IMR-90 (cell line): ENCODE measurements at regions not wholly inside any gene's neighbourhood (a gene's known extent, or its start where the extent isn't known, plus 50 kb on each side); places are given as distances from the start of the nearest gene placed in this dataset.

Experiments used
- ATAC-seq: fragments of 200-7000 bp; cut with Tn5 transposase; 2 replicates; pipeline ENCODE4 v1.9.1; 2020; ENCODE audit warnings: low read depth, mild to moderate bottlenecking, moderate library complexity
- BruUV-seq: library from RNA; stranded (reverse); fragments of 400-500 nt; replicated peaks from 2 replicates; lab custom pipeline; 2021; lab: Mats Ljungman, UMichigan
- CTCF ChIA-PET: fragments of 300-600 bp; formaldehyde crosslinking; extraction: SDS; loops from one replicate; lab custom pipeline; 2021; ENCODE audit warnings: antibody characterized with exemption; lab: Yijun Ruan, JAX
- POLR2A ChIA-PET: fragments of 300-600 bp; sonication (Branson Sonifier 250); formaldehyde crosslinking; loops from one replicate; lab custom pipeline; 2022; ENCODE audit warnings: antibody characterized with exemption; ENCODE audit not compliant: unreplicated experiment; lab: Charles Lee
- DNase-seq: peaks from one replicate; pipeline ENCODE4 v3.0.0; 2013
- H2AFZ ChIP-seq: replicated peaks from 2 replicates; pipeline ENCODE3; 2013; ENCODE audit warnings: low read length, mild to moderate bottlenecking; ENCODE audit not compliant: poor library complexity
- H2AK5ac ChIP-seq: 2 replicates; pipeline ENCODE4 v1.6.1; 2013; ENCODE audit warnings: low read depth, low read length, inconsistent platforms
- H2AK9ac ChIP-seq: replicated peaks from 2 replicates; pipeline ENCODE3; 2013; ENCODE audit warnings: mild to moderate bottlenecking, low read depth, low read length, moderate library complexity; ENCODE audit not compliant: poor library complexity
- H2BK120ac ChIP-seq: 2 replicates; pipeline ENCODE4 v1.6.1; 2013; ENCODE audit warnings: low read depth, low read length, inconsistent platforms
- H2BK15ac ChIP-seq: 3 replicates; pipeline ENCODE4 v1.6.1; 2013; ENCODE audit warnings: low read depth, low read length, inconsistent platforms
- H2BK20ac ChIP-seq: 2 replicates; pipeline ENCODE4 v1.6.1; 2013; ENCODE audit warnings: low read depth, mild to moderate bottlenecking, inconsistent platforms, low read length, moderate library complexity
- H2BK5ac ChIP-seq: 2 replicates; pipeline ENCODE4 v1.6.1; 2013; ENCODE audit warnings: mild to moderate bottlenecking, low read depth, low read length, inconsistent platforms; ENCODE audit not compliant: poor library complexity, severe bottlenecking
- H3K14ac ChIP-seq: replicated peaks from 2 replicates; pipeline ENCODE4 v1.6.1; 2013; ENCODE audit warnings: low read depth, low read length, inconsistent platforms
- H3K18ac ChIP-seq: 2 replicates; pipeline ENCODE4 v1.6.1; 2013; ENCODE audit warnings: low read depth, low read length, control low read depth
- H3K23ac ChIP-seq: 2 replicates; pipeline ENCODE4 v1.6.1; 2013; ENCODE audit warnings: low read depth, low read length, inconsistent platforms
- H3K27ac ChIP-seq: 2 replicates; pipeline ENCODE4 v1.5.1; 2013; ENCODE audit warnings: mild to moderate bottlenecking, control low read depth, low read length; ENCODE audit not compliant: insufficient read depth
- H3K27me3 ChIP-seq: 2 replicates; pipeline ENCODE4 v1.6.1; 2013; ENCODE audit warnings: low read length; ENCODE audit not compliant: control insufficient read depth, insufficient read depth
- H3K36me3 ChIP-seq: 2 replicates; pipeline ENCODE4 v1.6.1; 2013; ENCODE audit warnings: low read length, mixed read lengths; ENCODE audit not compliant: control insufficient read depth, insufficient read depth
- H3K4ac ChIP-seq: 2 replicates; pipeline ENCODE4 v1.6.1; 2013; ENCODE audit warnings: low read depth, low read length, inconsistent platforms
- H3K4me1 ChIP-seq: 2 replicates; pipeline ENCODE4 v1.6.1; 2013; ENCODE audit warnings: low read length, mixed read lengths; ENCODE audit not compliant: control insufficient read depth, insufficient read depth
- H3K4me2 ChIP-seq: 2 replicates; pipeline ENCODE4 v1.6.1; 2013; ENCODE audit warnings: low read depth, mild to moderate bottlenecking, control low read depth, low read length, moderate library complexity
- H3K4me3 ChIP-seq: 2 replicates; pipeline ENCODE4 v1.5.1; 2013; ENCODE audit warnings: low read depth, mild to moderate bottlenecking, control low read depth, low read length, moderate library complexity; ENCODE audit not compliant: insufficient read depth
- H3K56ac ChIP-seq: 2 replicates; pipeline ENCODE4 v1.6.1; 2013; ENCODE audit warnings: low read length, inconsistent platforms; ENCODE audit not compliant: insufficient read depth; ENCODE audit errors: extremely low read depth
- H3K79me1 ChIP-seq, 2 experiments: 2 replicates each; pipeline ENCODE4 v1.6.1; 2013; ENCODE audit warnings: low read length in 2 of 2, inconsistent platforms in 1 of 2, low read depth in 1 of 2
- H3K9ac ChIP-seq: 2 replicates; pipeline ENCODE4 v1.6.1; 2013; ENCODE audit warnings: low read depth, low read length, control low read depth
- H3K9me1 ChIP-seq: 2 replicates; pipeline ENCODE4 v1.6.1; 2013; ENCODE audit warnings: low read length, inconsistent platforms; ENCODE audit not compliant: insufficient read depth
- H3K9me3 ChIP-seq: 2 replicates; pipeline ENCODE4 v1.6.1; 2013; ENCODE audit warnings: low read length; ENCODE audit not compliant: control insufficient read depth, insufficient read depth
- H4K20me1 ChIP-seq: 2 replicates; pipeline ENCODE4 v1.6.1; 2013; ENCODE audit warnings: low read length, inconsistent platforms; ENCODE audit not compliant: insufficient read depth
- H4K5ac ChIP-seq: 2 replicates; pipeline ENCODE4 v1.6.1; 2013; ENCODE audit warnings: mild to moderate bottlenecking, low read depth, low read length, control low read depth
- H4K8ac ChIP-seq, 2 experiments: 2 replicates each; pipeline ENCODE4 v1.6.1; 2013; ENCODE audit warnings: low read depth in 2 of 2, low read length in 2 of 2, control low read depth in 1 of 2, inconsistent platforms in 1 of 2
- H4K91ac ChIP-seq: 2 replicates; pipeline ENCODE4 v1.6.1; 2013; ENCODE audit warnings: low read depth, low read length, inconsistent platforms; ENCODE audit not compliant: insufficient read depth
- CEBPB ChIP-seq: IDR thresholded peaks from 2 replicates; pipeline ENCODE4 v1.6.1; 2012; ENCODE audit warnings: low read depth, low read length, improper control_type of control experiment
- MAFK ChIP-seq: IDR thresholded peaks from 2 replicates; pipeline ENCODE4 v1.6.1; 2012; ENCODE audit warnings: low read depth, low read length, improper control_type of control experiment
- MAZ ChIP-seq: IDR thresholded peaks from 2 replicates; pipeline ENCODE4 v1.6.1; 2012; ENCODE audit warnings: low read depth, mild to moderate bottlenecking, low read length, improper control_type of control experiment, moderate library complexity, borderline replicate concordance
- RFX5 ChIP-seq: IDR thresholded peaks from 2 replicates; pipeline ENCODE4 v1.8.0; 2012; ENCODE audit warnings: low read depth, mild to moderate bottlenecking, low read length, moderate library complexity
- SMC3 ChIP-seq: fragments of 150-350 bp; IDR thresholded peaks from 2 replicates; pipeline ENCODE4 v1.6.1; 2016; ENCODE audit warnings: low read depth, mild to moderate bottlenecking, antibody characterized with exemption, low read length, moderate library complexity
- WGBS, 2 experiments: methylation state at CpG; one replicate each; pipeline versions ENCODE4 v1.1.5 to v1.1.7; 2013; ENCODE audit warnings: missing lambda C conversion rate in 2 of 2; ENCODE audit not compliant: insufficient read length in 1 of 2; ENCODE audit errors: extremely low coverage in 2 of 2; 5-methylcytosine and 5-hydroxymethylcytosine counted together
- dilution Hi-C: fragments of 300-500 bp; cut with HindIII; formaldehyde crosslinking; loops from one replicate; pipeline ENCODE4 v1.14.3; 2018; ENCODE audit warnings: low sequenced_read_pairs; ENCODE audit not compliant: unreplicated experiment
- in situ Hi-C: fragments of 300-500 bp; cut with MboI; formaldehyde crosslinking; loops from 3 replicates; pipeline ENCODE4 v1.14.3; 2019; ENCODE audit warnings: low sequenced_read_pairs, inconsistent platforms, mixed read lengths
- intact Hi-C: fragments of 100-400 bp; cut with micrococcal nuclease; formaldehyde crosslinking; loops from 2 replicates; pipeline ENCODE4 v1.10.0; 2022
- TF ChIP-seq, protein P1 (sequence below): conservative IDR thresholded peaks from 2 replicates; pipeline ENCODE4 v1.5.1; 2012; ENCODE audit warnings: mild to moderate bottlenecking, low read depth, low read length, improper control_type of control experiment

DNA sequence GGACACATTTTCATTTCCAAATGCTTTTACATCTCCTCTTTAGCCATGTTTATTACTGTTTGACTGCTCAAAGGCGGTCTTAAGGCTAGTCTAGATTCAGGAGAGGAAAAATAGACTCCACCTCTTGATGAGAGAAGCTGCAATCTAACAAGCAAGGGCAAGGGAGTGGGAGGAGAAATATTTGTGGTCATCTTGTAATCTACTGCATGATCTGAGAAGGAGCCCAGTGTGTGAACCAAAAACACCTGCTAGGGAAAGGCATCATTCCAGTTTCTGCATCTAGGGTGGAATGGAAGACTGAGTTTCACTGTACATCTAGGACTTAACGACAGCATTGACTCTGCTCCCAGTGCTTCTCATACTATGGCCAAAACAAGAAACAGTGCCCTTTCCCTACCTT, 232.2 kb upstream of the HS3ST3A1 start:
- no peak overlapping the region for H4K91ac ChIP-seq
- in situ Hi-C loops (no loop called here), intact Hi-C loops (no loop called here), dilution Hi-C loops (no loop called here)
- H3K4me2 ChIP-seq = no peak overlapping the region
- no peaks in the 10 kb centered on the region for H3K9me3 ChIP-seq
- no CpG with 5 or more reads among the region's 2 CpGs for WGBS, 2 experiments
- no peaks in the 10 kb centered on the region for H3K4me1 ChIP-seq
- DNase-seq (peak; percentile 4), ATAC-seq (no peak)
- ChIA-PET POLR2A (no interaction called here), CTCF (no interaction called here)
- H4K20me1 ChIP-seq = no peaks in the 10 kb centered on the region
- H2BK120ac ChIP-seq = no peak overlapping the region
- H3K56ac ChIP-seq = no peak overlapping the region
- H2BK20ac ChIP-seq = no peak overlapping the region
- H3K23ac ChIP-seq = no peak overlapping the region
- TF ChIP-seq MAFK (no peak), SMC3 (no peak), RFX5 (no peak), MAZ (no peak), CEBPB (no peak)
- TF ChIP-seq, protein P1, sequence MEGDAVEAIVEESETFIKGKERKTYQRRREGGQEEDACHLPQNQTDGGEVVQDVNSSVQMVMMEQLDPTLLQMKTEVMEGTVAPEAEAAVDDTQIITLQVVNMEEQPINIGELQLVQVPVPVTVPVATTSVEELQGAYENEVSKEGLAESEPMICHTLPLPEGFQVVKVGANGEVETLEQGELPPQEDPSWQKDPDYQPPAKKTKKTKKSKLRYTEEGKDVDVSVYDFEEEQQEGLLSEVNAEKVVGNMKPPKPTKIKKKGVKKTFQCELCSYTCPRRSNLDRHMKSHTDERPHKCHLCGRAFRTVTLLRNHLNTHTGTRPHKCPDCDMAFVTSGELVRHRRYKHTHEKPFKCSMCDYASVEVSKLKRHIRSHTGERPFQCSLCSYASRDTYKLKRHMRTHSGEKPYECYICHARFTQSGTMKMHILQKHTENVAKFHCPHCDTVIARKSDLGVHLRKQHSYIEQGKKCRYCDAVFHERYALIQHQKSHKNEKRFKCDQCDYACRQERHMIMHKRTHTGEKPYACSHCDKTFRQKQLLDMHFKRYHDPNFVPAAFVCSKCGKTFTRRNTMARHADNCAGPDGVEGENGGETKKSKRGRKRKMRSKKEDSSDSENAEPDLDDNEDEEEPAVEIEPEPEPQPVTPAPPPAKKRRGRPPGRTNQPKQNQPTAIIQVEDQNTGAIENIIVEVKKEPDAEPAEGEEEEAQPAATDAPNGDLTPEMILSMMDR = no peak
- no peak overlapping the region for H4K5ac ChIP-seq
- H3K9me1 ChIP-seq = no peaks in the 10 kb centered on the region
- H3K4me3 ChIP-seq = no peak overlapping the region
- no peak overlapping the region for H2BK5ac ChIP-seq
- H2BK15ac ChIP-seq = no peak overlapping the region
- H3K27me3 ChIP-seq = no peaks in the 10 kb centered on the region; the same call in 1 of the 2 replicates
- H3K14ac ChIP-seq = no peak overlapping the region
- H3K4ac ChIP-seq = no peak overlapping the region
- no peak overlapping the region for H3K9ac ChIP-seq
- H2AK9ac ChIP-seq = no peak overlapping the region
- H3K36me3 ChIP-seq = no peaks in the 10 kb centered on the region
- no peaks in the 10 kb centered on the region for H3K79me1 ChIP-seq
- H3K27ac ChIP-seq = no peak overlapping the region
- no peak overlapping the region for H4K8ac ChIP-seq
- H2AFZ ChIP-seq = no peak overlapping the region
- no peak overlapping the region for H3K18ac ChIP-seq
- H2AK5ac ChIP-seq = no peak overlapping the region
- no TSS peak for BruUV-seq
